ENCODE measurements at regions not wholly inside any gene's neighbourhood (a gene's known extent, or its start where the extent isn't known, plus 50 kb on each side); places are given as distances from the start of the nearest gene placed in this dataset.
A peak's percentile ranks its signal among the peaks of the same experiment; 100 is the strongest.

- H3K4me1 Mint-ChIP-seq, result peaks cover 19% of the 10 kb centered on the region
- H3K4me3 Mint-ChIP-seq, result no peak overlapping the region
- no peaks in the 10 kb centered on the region for H3K27me3 Mint-ChIP-seq (ENCODE audit: low read depth)
- H3K36me3 Mint-ChIP-seq (ENCODE audit: low read depth), result peaks cover 2% of the 10 kb centered on the region
- DNase-seq (ENCODE audit: low read depth, low spot score), result no peak
- no peak for TF ChIP-seq CTCF (conservative IDR thresholded peaks at IDR 0.05)
- no peak overlapping the region for H3K27ac Mint-ChIP-seq (ENCODE audit: unreplicated experiment)
- H3K9me3 Mint-ChIP-seq, result peaks cover 3% of the 10 kb centered on the region
These were observed 187.8 kb downstream of the ANAPC1 start for GRCh38 chr2:111696226-111696625.

GRCh38 chr2:111697560-111697959, 186.4 kb downstream of the ANAPC1 start:
- H3K4me1 Mint-ChIP-seq, result peaks cover 32% of the 10 kb centered on the region
- TF ChIP-seq CTCF (conservative IDR thresholded peaks at IDR 0.05), result no peak
- no peaks in the 10 kb centered on the region for H3K27me3 Mint-ChIP-seq (ENCODE audit: low read depth)
- peaks cover 2% of the 10 kb centered on the region for H3K36me3 Mint-ChIP-seq (ENCODE audit: low read depth)
- H3K27ac Mint-ChIP-seq (ENCODE audit: unreplicated experiment), result no peak overlapping the region
- DNase-seq (ENCODE audit: low read depth, low spot score), result no peak
- H3K9me3 Mint-ChIP-seq, result peaks cover 3% of the 10 kb centered on the region
- H3K4me3 Mint-ChIP-seq, result no peak overlapping the region

- TF ChIP-seq CTCF (conservative IDR thresholded peaks at IDR 0.05), result no peak
- H3K36me3 Mint-ChIP-seq (ENCODE audit: low read depth), result peaks cover 2% of the 10 kb centered on the region
- H3K9me3 Mint-ChIP-seq, result peaks cover 3% of the 10 kb centered on the region
- H3K4me3 Mint-ChIP-seq, result no peak overlapping the region
- H3K27ac Mint-ChIP-seq (ENCODE audit: unreplicated experiment), result no peak overlapping the region
- DNase-seq (ENCODE audit: low read depth, low spot score), result no peak
- peaks cover 37% of the 10 kb centered on the region for H3K4me1 Mint-ChIP-seq
- H3K27me3 Mint-ChIP-seq (ENCODE audit: low read depth), result no peaks in the 10 kb centered on the region
These were observed 185.9 kb downstream of the ANAPC1 start for GRCh38 chr2:111698089-111698488.

GRCh38 chr2:111698743-111699554, 185.0 kb downstream of the ANAPC1 start:
- Mint-ChIP-seq H3K4me1 (peaks cover 46% of the 10 kb centered on the region), H3K27ac (ENCODE audit: unreplicated experiment) (peak overlapping the region; percentile 92), H3K36me3 (ENCODE audit: low read depth) (no peaks in the 10 kb centered on the region), H3K4me3 (no peak overlapping the region), H3K27me3 (ENCODE audit: low read depth) (no peaks in the 10 kb centered on the region), H3K9me3 (peaks cover under 1% of the 10 kb centered on the region)
- TF ChIP-seq CTCF (conservative IDR thresholded peaks at IDR 0.05), result peak; percentile 20
- no peak for DNase-seq (ENCODE audit: low read depth, low spot score)

- Mint-ChIP-seq H3K4me3 (no peak overlapping the region), H3K36me3 (ENCODE audit: low read depth) (no peaks in the 10 kb centered on the region), H3K27me3 (ENCODE audit: low read depth) (no peaks in the 10 kb centered on the region), H3K27ac (ENCODE audit: unreplicated experiment) (no peak overlapping the region), H3K4me1 (peaks cover 63% of the 10 kb centered on the region), H3K9me3 (no peaks in the 10 kb centered on the region)
- DNase-seq (ENCODE audit: low read depth, low spot score), result no peak
- no peak for TF ChIP-seq CTCF (conservative IDR thresholded peaks at IDR 0.05)
These were observed 182.7 kb downstream of the ANAPC1 start for GRCh38 chr2:111701266-111701665.

Data from neural crest cell (in vitro differentiated cells).